Muscle of back (tissue), 3 donors: ENCODE measurements at regions not wholly inside any gene's neighbourhood (a gene's known extent, or its start where the extent isn't known, plus 50 kb on each side); places are given as distances from the start of the nearest gene placed in this dataset.
A peak's percentile ranks its signal among the peaks of the same experiment; 100 is the strongest.
"Not testable (repeated sequence)": the region's sequence is repeated elsewhere in the genome, so short reads cannot be mapped to it uniquely, and the experiment has no call there.

Experiments
- DNase-seq, 3 donors: peaks; one replicate each; pipeline versions ENCODE4 v3.0.0 to v3.0.0-alpha.2; 2013

GRCh38 chr1:61580417-61580816 is 144.5 kb downstream of the TM2D1 start:
- DNase-seq, result no peak

DNA sequence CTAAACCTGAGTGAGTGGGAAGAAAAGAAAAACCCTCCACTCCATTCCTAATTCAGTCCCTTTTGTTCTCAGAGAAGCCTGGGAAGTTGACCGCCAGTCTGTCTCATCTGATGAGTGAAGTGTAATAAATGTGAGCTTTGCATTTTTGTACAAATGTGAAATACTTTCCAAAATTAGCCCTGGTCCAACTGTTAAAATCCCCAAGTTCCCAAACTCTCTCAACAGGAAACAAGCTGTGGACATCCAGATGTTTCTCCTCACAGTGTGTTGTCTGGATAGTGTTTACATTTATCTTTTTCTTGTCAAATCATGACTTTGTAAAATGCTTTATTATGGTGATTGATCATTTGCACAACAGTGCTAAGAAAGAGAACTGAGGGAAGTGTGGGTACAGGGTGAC is 145.1 kb downstream of the TM2D1 start:
- peak in 2 of 3 donors; percentile 32 to 71 for DNase-seq

- DNase-seq, result no peak
Observed at GRCh38 chr1:61572046-61572445, 152.9 kb downstream of the TM2D1 start.

GRCh38 chr1:61570191-61570590 is 154.8 kb downstream of the TM2D1 start:
- no peak for DNase-seq

GRCh38 chr1:61569303-61569621 is 155.7 kb downstream of the TM2D1 start:
- no peak for DNase-seq

DNA sequence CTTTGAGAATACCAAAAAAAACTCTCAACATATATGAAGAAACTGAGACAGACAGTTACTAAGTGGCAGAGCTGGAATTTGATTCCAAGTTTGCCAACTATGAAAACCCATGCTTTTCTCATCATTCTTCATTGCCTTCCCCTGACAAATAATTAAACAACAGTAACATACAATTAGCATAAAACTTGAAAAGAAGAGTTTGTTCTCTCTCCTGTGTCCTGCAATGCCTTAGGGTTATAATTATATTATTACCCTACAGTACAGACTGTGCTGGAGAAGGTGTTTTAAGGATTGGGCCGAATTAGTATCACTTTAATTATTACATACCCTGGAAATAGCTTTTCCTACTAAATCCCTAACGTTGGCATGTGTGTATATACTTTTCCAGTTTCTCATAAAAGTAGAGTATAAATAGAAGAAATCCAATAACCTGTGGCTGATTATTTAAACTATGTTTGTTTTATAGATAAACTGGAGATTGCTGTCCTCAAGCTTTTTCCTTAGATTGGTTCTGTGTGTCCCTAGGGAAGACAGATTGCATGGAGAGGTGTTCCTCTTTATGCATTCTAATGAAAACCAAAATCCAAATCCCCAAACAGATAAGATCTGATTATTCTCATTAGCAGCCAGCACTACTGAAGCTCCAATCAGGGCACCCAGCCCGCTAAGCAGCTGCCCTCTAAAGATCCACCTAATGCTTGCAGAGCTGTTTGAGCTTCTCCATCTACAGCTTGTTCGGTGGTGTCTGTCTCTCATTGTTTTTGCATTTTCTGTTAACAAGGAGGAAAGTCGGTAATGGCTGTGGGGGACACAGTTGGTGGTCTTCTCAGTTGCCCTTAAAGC is 156.3 kb downstream of the TM2D1 start:
- no peak for DNase-seq

- no peak for DNase-seq
Observed at GRCh38 chr1:61566177-61566576, 158.8 kb downstream of the TM2D1 start.

- no peak for DNase-seq
Observed at GRCh38 chr1:61563611-61564010, 161.3 kb downstream of the TM2D1 start.

DNA sequence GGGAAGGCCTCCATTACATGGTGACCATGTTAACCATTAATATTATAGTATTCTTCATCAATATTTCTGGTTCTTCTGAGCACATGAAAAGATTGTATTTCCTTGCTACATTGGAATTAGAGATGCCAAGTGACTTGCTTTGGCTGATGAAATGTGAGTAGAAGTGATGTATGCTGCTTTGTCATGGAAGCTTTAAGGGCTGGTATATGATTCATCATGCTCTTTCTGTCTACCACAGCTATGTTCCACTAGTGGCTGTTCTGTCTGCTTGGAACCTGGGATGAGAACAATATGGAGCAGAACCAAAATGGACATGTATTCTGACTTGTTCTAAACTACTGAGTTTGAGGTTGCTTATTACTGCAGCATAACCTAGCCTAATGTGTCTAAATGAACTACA is 163.3 kb downstream of the TM2D1 start:
- no peak for DNase-seq

- DNase-seq, result no peak
Observed at GRCh38 chr1:61560385-61560784, 164.6 kb downstream of the TM2D1 start.

DNA sequence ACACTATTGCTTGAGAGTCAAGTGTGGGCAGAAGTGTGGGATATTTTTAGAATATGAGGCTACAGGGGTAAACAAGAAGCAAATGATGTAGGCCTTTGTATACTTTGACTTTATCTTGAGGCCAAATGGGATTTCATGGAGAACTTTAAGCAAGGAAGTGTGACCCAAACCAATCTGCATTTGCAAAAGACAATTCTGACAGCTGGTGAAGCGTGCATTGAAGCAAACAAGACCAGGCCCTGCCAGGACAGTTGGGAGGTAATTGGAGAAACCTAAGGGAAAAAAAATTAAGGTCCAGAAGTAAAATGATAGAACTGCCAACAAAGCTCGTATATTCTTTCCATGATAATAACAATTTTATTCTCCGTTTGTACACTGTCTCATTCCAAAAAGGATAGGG is 168.3 kb downstream of the TM2D1 start:
- DNase-seq, result peak in 2 of 3 donors; percentile 15 to 37

DNA sequence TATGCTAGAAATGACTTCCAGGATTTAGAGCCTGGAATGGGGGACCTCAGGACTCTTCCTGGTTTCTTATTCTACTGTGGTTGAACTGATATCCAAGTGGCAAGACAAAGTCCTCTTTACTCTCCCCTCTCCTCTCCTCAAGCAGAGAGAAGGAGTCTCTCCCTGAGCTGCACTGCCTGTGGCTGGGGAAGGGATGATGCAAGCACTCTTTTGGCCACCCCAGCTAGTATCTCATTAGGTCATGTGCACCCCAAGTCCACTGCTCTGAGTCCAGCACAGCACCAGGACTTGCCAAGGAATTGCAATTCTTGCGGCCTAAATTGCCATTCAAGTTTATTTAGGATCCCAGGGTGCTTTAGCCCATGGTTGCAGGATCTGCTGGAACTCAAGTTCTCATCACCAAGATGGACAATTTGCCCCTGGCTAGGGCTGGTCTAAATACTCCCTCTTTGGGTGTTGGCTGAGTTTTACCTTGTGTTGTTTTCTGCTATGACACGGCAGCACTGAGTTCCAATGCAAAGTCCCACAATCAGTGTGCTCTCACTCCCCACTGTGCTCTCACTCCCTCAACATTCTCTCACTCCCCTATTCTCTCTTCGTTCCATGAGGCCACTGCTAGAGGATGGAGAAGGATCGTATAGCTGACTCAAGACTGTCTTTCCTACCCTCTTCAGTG is 172.2 kb downstream of the TM2D1 start:
- no peak for DNase-seq

- not testable (repeated sequence) for DNase-seq
Observed at GRCh38 chr1:61547302-61547701, 177.6 kb downstream of the TM2D1 start.

GRCh38 chr1:61544870-61545269 is 180.1 kb downstream of the TM2D1 start:
- not testable (repeated sequence) for DNase-seq

DNA sequence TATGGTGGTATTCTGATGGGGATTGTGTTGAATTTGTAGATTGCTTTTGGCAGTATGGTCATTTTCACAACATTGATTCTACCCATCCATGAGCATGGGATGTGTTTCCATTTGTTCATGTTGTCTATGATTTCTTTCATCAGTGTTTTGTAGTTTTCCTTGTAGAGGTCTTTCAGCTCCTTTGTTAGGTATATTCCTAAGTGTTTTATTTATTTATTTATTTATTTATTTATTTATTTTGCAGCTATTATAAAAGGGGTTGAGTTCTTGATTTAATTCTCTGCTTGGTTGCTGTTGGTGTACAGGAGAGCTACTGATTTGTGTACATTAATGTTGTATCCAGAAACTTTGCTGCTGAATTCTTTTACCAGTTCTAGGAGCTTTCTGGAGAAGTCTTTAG is 181.4 kb downstream of the TM2D1 start:
- DNase-seq, result not testable (repeated sequence)

DNA sequence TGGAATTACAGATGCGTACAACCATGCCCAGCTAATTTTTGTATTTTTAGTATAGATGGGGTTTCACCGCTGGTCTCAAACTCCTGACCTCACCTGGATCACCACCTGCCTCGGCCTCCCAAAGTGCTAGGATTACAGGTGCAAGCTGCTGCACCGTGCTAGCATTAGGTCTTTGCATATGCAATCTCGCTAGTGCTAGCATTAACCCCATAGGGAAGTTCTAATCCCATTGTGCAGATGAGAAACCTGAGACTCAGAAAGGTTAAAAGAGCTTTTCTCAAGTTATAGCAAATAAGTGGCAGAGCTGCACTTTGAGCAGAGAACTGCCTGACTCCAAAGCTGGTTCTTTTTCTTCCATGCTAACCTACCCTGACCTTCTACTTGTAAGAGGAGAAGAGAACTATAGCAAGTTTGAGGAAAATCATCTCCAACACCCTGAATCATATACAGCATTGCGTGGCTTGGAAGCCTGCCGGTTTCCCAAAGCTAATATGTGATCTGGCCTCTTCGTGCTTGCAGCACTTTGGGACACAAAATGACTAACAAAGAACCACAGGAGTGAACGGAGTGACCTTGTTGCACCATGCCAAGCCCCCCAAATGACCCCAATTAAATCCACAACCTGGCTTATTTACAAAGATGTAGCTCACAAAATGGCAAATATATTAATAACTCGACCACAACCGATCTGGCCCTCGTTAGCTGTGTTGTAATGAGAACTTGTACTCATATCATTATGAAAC is 185.1 kb downstream of the TM2D1 start:
- peak in 2 of 3 donors; percentile 15 to 28 for DNase-seq

DNA sequence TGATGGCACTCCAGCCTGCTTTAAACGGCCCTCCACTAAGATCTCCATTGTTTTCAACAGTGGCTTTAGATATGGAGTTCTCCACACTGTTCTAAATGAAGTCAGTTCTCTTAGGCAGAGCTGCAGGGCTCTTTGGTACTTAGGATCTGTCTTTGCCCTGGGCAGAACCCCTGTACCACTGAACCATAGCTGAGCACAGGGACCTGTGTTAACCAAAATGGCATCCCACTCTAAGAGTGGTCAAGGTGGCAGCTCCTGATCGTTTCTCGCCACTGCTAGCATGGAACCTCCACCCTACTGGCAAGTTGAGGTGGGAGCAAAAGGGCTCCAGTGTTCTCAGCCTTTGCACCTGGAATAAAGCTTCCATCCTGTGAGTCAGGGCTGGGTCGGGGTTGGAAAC is 186.7 kb downstream of the TM2D1 start:
- no peak for DNase-seq

- no peak for DNase-seq
Observed at GRCh38 chr1:61536174-61537108, 188.5 kb downstream of the TM2D1 start.

- DNase-seq, result no peak
Observed at GRCh38 chr1:61534847-61535246, 190.1 kb downstream of the TM2D1 start.

DNA sequence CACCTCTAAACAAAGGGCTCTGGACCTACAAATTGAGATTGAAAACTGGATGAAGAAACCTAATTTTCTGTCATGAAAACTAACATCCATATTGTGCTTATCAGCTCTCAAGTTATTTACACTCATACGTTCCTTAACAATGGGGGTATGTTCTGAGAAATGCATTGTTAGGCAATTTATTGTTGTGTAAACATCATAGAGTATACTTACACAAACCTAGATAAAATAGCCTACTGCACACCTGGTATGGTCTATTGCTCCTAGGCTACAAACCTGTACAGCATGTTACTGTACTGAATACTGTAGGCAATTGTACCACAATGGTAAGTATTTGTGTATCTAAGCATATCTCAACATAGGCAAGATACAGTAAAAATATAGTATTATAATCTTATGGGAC is 191.4 kb downstream of the TM2D1 start:
- DNase-seq, result no peak

- DNase-seq, result no peak
Observed at GRCh38 chr1:61531716-61532115, 193.2 kb downstream of the TM2D1 start.
